ENCODE measurements at regions not wholly inside any gene's neighbourhood (a gene's known extent, or its start where the extent isn't known, plus 50 kb on each side); places are given as distances from the start of the nearest gene placed in this dataset.

DNA sequence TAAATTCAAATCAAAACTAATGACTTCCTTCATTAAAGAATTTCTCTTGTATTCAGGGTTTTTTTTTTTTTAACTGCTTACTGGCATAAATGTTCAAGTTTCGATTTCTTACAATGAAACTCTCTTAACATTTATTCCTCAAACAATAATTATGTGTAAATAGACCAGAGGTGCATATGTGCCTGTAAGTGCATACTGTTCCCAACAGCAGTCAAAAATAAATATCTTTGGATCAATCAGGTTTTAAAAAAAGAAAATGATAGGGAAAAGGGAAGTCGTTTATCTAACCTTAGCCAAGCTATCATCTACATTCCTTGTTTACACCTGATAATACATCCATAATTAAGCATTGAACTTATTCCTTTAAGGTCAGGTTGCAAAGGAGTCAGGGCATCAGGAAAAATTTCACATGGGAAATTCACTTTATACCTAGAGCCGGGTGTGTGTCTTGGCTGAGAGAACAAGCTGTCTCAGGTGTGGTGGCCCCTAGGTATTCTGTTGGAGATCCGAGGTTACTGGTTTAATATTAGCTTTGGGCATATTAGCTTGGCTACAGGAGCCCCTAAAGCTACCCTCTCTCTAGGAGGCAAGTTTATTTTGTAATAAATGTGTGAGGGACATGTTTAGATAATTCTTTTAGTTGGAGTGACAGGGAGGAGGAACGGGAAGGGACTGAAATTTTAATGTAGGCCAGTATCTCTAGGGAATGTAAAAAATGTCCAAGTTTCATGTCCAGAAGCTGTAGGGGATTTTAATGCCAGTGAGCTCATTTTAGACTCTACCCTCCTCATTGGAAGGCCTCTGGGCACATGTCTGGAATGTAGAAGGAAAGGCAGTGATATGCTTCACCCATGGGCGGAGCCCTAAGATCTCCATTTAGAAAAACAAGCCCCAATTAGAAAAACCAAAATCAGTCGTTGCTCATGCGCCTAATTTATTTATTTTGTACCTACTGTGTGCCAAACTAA is 327.9 kb upstream of the PROX1 start:
- TF ChIP-seq, protein P1, sequence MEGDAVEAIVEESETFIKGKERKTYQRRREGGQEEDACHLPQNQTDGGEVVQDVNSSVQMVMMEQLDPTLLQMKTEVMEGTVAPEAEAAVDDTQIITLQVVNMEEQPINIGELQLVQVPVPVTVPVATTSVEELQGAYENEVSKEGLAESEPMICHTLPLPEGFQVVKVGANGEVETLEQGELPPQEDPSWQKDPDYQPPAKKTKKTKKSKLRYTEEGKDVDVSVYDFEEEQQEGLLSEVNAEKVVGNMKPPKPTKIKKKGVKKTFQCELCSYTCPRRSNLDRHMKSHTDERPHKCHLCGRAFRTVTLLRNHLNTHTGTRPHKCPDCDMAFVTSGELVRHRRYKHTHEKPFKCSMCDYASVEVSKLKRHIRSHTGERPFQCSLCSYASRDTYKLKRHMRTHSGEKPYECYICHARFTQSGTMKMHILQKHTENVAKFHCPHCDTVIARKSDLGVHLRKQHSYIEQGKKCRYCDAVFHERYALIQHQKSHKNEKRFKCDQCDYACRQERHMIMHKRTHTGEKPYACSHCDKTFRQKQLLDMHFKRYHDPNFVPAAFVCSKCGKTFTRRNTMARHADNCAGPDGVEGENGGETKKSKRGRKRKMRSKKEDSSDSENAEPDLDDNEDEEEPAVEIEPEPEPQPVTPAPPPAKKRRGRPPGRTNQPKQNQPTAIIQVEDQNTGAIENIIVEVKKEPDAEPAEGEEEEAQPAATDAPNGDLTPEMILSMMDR (IDR thresholded peaks at IDR 0.05) = no peak
- TF ChIP-seq TCF7L2 (IDR thresholded peaks at IDR 0.05; ENCODE audit: low read depth, low read length) = no peak

Measured in Panc1 (cell line).